ENCODE measurements at regions not wholly inside any gene's neighbourhood (a gene's known extent, or its start where the extent isn't known, plus 50 kb on each side); places are given as distances from the start of the nearest gene placed in this dataset.
A peak's percentile ranks its signal among the peaks of the same experiment; 100 is the strongest.

DNA sequence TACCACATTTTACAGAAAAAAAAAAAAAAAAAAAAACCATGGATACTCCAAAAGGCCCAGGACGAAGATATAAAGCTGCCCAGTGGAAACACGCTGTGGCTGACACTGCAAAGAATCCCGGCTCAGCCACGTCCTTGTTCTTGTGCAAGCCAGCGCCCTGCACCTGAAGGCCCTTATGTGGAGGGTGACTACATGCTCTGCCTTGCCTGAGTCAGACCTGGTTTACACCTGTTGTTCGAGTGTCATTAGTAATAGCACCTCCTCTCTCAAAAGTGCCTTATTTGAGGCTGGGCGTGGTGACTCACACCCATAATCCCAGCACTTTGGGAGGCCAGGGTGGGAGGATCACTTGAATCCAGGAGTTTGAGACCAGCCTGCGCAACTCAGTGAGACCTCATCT is 54.3 kb upstream of the ZSWIM6 start:
- TF ChIP-seq, protein P1, sequence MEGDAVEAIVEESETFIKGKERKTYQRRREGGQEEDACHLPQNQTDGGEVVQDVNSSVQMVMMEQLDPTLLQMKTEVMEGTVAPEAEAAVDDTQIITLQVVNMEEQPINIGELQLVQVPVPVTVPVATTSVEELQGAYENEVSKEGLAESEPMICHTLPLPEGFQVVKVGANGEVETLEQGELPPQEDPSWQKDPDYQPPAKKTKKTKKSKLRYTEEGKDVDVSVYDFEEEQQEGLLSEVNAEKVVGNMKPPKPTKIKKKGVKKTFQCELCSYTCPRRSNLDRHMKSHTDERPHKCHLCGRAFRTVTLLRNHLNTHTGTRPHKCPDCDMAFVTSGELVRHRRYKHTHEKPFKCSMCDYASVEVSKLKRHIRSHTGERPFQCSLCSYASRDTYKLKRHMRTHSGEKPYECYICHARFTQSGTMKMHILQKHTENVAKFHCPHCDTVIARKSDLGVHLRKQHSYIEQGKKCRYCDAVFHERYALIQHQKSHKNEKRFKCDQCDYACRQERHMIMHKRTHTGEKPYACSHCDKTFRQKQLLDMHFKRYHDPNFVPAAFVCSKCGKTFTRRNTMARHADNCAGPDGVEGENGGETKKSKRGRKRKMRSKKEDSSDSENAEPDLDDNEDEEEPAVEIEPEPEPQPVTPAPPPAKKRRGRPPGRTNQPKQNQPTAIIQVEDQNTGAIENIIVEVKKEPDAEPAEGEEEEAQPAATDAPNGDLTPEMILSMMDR (IDR thresholded peaks at IDR 0.05; ENCODE audit: insufficient read depth, low read depth, low read length, missing control alignments) = no peak
- no peak overlapping the region for H3K4me3 ChIP-seq (ENCODE audit: low read depth, low read length)
- no peak for DNase-seq (ENCODE audit: low read depth)

DNA sequence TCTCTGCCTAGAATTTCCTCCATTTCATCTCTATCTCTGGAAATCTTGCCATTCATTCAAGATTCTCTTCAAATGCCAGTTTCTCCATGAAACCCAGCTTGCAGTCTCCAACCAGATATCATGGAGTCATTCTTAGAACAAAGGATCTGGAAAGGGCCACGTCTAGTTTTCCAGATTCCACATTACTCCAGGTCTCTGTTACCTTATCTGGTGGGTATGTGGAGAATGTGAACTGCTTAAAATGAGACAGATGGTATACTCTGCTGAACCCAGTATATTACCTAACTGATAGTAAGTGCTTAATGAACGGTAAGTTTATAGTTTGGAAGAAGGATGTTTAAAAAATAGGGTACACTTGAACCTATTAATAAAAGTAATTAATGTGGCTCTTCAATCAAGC is 52.3 kb upstream of the ZSWIM6 start:
- no peak overlapping the region for H3K4me3 ChIP-seq (ENCODE audit: low read depth, low read length)
- TF ChIP-seq, protein P1 (IDR thresholded peaks at IDR 0.05; ENCODE audit: insufficient read depth, low read depth, low read length, missing control alignments) = no peak
- no peak for DNase-seq (ENCODE audit: low read depth)

DNA sequence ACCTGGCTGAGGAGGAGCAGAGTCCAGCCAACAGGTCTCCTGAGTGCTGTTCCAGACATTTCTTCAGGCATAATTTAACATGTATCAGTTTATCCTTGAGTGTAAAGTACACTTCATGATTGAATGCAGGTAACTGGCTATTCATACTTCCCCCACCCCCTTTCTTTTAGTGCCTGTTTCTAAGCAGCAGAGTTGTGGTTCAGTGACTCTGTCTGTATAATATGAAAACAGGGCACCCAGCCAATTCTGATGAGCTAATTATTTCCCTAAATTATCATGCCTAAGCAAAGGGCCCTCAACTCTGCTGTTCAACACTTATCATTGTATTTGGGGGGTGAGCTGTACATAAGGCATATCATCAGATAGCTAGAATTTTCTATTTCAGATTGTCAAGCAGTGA is 51.9 kb upstream of the ZSWIM6 start:
- H3K4me3 ChIP-seq (ENCODE audit: low read depth, low read length) = no peak overlapping the region
- peak; percentile 9 for DNase-seq (ENCODE audit: low read depth)
- TF ChIP-seq, protein P1 (IDR thresholded peaks at IDR 0.05; ENCODE audit: insufficient read depth, low read depth, low read length, missing control alignments) = no peak

DNA sequence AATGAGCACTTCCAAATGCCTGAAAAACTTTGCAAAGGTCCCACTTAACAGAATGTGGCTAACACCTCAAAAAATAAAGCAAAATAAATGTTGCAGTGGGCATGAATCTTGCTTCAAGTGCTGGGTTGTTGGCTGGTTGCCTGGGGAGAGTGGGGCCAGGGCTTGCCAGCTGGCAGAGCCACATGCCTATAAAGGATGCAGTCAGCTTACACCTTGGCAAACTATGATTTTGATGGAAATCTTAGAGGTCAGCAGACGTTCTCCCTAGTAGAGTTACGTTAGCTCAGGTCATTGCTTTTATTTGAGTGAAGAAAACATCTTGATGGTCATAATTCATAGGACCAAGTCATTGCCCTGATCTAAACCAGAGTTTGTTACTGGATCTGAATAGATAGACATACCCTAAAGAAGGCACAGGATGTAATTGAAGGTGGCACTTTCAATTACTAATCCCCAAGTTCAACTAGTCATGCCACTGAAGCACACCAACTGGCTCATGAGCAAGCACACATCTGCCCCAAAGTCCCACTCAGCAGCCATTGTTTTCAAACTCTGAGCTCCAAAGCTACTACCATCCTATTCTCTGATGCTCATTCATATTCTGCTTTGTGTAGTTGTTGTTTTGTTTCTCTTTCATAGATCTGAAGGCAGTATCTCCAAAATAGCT is 51.2 kb upstream of the ZSWIM6 start:
- TF ChIP-seq, protein P1 (IDR thresholded peaks at IDR 0.05; ENCODE audit: insufficient read depth, low read depth, low read length, missing control alignments) = no peak
- no peak for DNase-seq (ENCODE audit: low read depth)
- no peak overlapping the region for H3K4me3 ChIP-seq (ENCODE audit: low read depth, low read length)

DNA sequence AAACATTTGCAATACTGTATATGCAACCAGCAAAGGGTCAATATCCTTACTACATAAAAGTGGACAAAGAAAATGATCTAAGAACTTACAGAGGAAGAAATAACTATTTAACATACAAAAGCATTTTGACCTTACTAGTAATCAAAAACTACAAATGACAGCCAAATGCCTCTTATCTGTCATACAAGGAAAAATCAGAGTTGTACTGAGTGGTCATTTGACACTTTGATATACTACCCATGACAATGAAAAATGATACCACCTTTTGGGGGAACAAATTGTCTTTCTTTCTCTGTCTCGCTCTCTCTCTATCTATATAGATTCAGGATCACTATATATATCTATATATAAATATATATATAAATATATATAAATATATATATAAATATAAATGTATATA is 50.4 kb upstream of the ZSWIM6 start:
- H3K4me3 ChIP-seq (ENCODE audit: low read depth, low read length) = no peak overlapping the region
- TF ChIP-seq, protein P1 (IDR thresholded peaks at IDR 0.05; ENCODE audit: insufficient read depth, low read depth, low read length, missing control alignments) = no peak
- DNase-seq (ENCODE audit: low read depth) = no peak
